HG02885 (cell line): ENCODE measurements at regions not wholly inside any gene's neighbourhood (a gene's known extent, or its start where the extent isn't known, plus 50 kb on each side); places are given as distances from the start of the nearest gene placed in this dataset.

ENCODE experiments used
- ATAC-seq: cut with Tn5 transposase; IDR thresholded peaks from one replicate; pipeline ENCODE4 v1.9.1; 2021; ENCODE audit warnings: mild to moderate bottlenecking; ENCODE audit not compliant: unreplicated experiment, poor library complexity

GRCh38 chr12:116453631-116454030 is 105.5 kb upstream of the MAP1LC3B2 start:
- ATAC-seq = no peak

GRCh38 chr12:116454076-116454475 is 105.1 kb upstream of the MAP1LC3B2 start:
- ATAC-seq = no peak

GRCh38 chr12:116454950-116455447 is 104.2 kb upstream of the MAP1LC3B2 start:
- no peak for ATAC-seq

- ATAC-seq = no peak
These were observed 103.4 kb upstream of the MAP1LC3B2 start for GRCh38 chr12:116455540-116456329.

- no peak for ATAC-seq
These were observed 102.7 kb upstream of the MAP1LC3B2 start for GRCh38 chr12:116456330-116457082.

GRCh38 chr12:116458492-116458891 is 100.7 kb upstream of the MAP1LC3B2 start:
- no peak for ATAC-seq

- ATAC-seq = no peak
These were observed 99.9 kb upstream of the MAP1LC3B2 start for GRCh38 chr12:116459011-116459875.

GRCh38 chr12:116459916-116460663 is 99.1 kb upstream of the MAP1LC3B2 start:
- no peak for ATAC-seq

- no peak for ATAC-seq
These were observed 98.1 kb upstream of the MAP1LC3B2 start for GRCh38 chr12:116461060-116461459.

- no peak for ATAC-seq
These were observed 95.8 kb upstream of the MAP1LC3B2 start for GRCh38 chr12:116463366-116463765.

GRCh38 chr12:116465407-116465806 is 93.8 kb upstream of the MAP1LC3B2 start:
- ATAC-seq = no peak

- ATAC-seq = no peak
These were observed 93.3 kb upstream of the MAP1LC3B2 start for GRCh38 chr12:116465856-116466255.

GRCh38 chr12:116466536-116466935 is 92.6 kb upstream of the MAP1LC3B2 start:
- ATAC-seq = no peak

- ATAC-seq = no peak
These were observed 89.8 kb upstream of the MAP1LC3B2 start for GRCh38 chr12:116469344-116469743.

- no peak for ATAC-seq
These were observed 87.6 kb upstream of the MAP1LC3B2 start for GRCh38 chr12:116471544-116471943.

- no peak for ATAC-seq
These were observed 87.0 kb upstream of the MAP1LC3B2 start for GRCh38 chr12:116472193-116472592.

GRCh38 chr12:116473416-116473815 is 85.8 kb upstream of the MAP1LC3B2 start:
- no peak for ATAC-seq

GRCh38 chr12:116474331-116474730 is 84.8 kb upstream of the MAP1LC3B2 start:
- ATAC-seq = no peak

- ATAC-seq = no peak
These were observed 84.3 kb upstream of the MAP1LC3B2 start for GRCh38 chr12:116474899-116475298.
